GM12891 (cell line): ENCODE measurements at regions not wholly inside any gene's neighbourhood (a gene's known extent, or its start where the extent isn't known, plus 50 kb on each side); places are given as distances from the start of the nearest gene placed in this dataset.

Experiments used
- DNase-seq: peaks from one replicate; pipeline ENCODE4 v3.0.0; 2011; ENCODE audit warnings: low spot score; ENCODE audit not compliant: insufficient read length
- FAIRE-seq: peaks from 2 replicates; lab custom pipeline; 2011; peaks lifted over from hg19 to GRCh38; lab: Jason Lieb, UNC
- SPI1 ChIP-seq: IDR thresholded peaks from 2 replicates; pipeline ENCODE4 v1.6.1; 2011; ENCODE audit warnings: low read depth, low read length, control low read depth
- TAF1 ChIP-seq: IDR thresholded peaks from 2 replicates; pipeline ENCODE4 v1.6.1; 2011; ENCODE audit warnings: low read depth, low read length, control low read depth

- TF ChIP-seq TAF1: no peak
- TF ChIP-seq SPI1: no peak
- FAIRE-seq (no peak), DNase-seq (no peak)
Measured at GRCh38 chr2:201532686-201533304, 81.3 kb downstream of the STRADB start.
